Neural cell (in vitro differentiated cells): ENCODE measurements at regions not wholly inside any gene's neighbourhood (a gene's known extent, or its start where the extent isn't known, plus 50 kb on each side); places are given as distances from the start of the nearest gene placed in this dataset.

Experiments
- H2AFZ ChIP-seq: fragments of 200-600, 300-800 bp; sonication (generic), shearing (Covaris generic); 2 replicates; pipeline ENCODE4 v1.6.0; 2014; ENCODE audit warnings: low read depth, mild to moderate bottlenecking, antibody characterized with exemption, low read length, moderate library complexity
- H3F3A ChIP-seq: fragments of 200-600 bp; shearing (Covaris generic); 2 replicates; pipeline ENCODE4 v1.6.1; 2016; ENCODE audit warnings: mild to moderate bottlenecking, moderate library complexity, mixed read lengths, antibody characterized with exemption, low read length; ENCODE audit not compliant: insufficient read depth, poor library complexity, severe bottlenecking
- H3K27ac ChIP-seq: fragments of 200-600, 300-800 bp; sonication (generic), shearing (Covaris generic); 2 replicates; pipeline ENCODE4 v1.5.1; 2014; ENCODE audit warnings: mild to moderate bottlenecking, low read length, moderate library complexity
- H3K27me3 ChIP-seq: fragments of 300-800, 200-600 bp; sonication (generic), shearing (Covaris generic); 2 replicates; pipeline ENCODE4 v1.6.0; 2014; ENCODE audit warnings: mild to moderate bottlenecking, low read depth, low read length, moderate library complexity; ENCODE audit not compliant: insufficient read depth
- H3K36me3 ChIP-seq: fragments of 300-800, 200-600 bp; sonication (generic), shearing (Covaris generic); 2 replicates; pipeline ENCODE4 v1.5.1; 2014; ENCODE audit warnings: mild to moderate bottlenecking, antibody characterized with exemption, low read length, moderate library complexity; ENCODE audit not compliant: insufficient read depth
- H3K4me2 ChIP-seq: fragments of 300-800, 200-600 bp; sonication (generic), shearing (Covaris generic); 2 replicates; pipeline ENCODE4 v1.6.0; 2014; ENCODE audit warnings: mild to moderate bottlenecking, low read length
- H3K4me3 ChIP-seq: fragments of 300-800, 200-600 bp; sonication (generic), shearing (Covaris generic); 2 replicates; pipeline ENCODE4 v1.5.1; 2014; ENCODE audit warnings: mild to moderate bottlenecking, low read length, moderate library complexity
- H3K79me2 ChIP-seq: fragments of 200-600 bp; shearing (Covaris generic); replicated peaks from 2 replicates; pipeline ENCODE4 v1.6.0; 2014; ENCODE audit warnings: mild to moderate bottlenecking, low read length, moderate library complexity; ENCODE audit not compliant: insufficient read depth
- H3K9ac ChIP-seq: fragments of 300-800, 200-600 bp; sonication (generic), shearing (Covaris generic); 2 replicates; pipeline ENCODE4 v1.6.1; 2016; ENCODE audit warnings: mild to moderate bottlenecking, low read length, mixed read lengths
- H3K9me2 ChIP-seq: fragments of 200-600 bp; shearing (Covaris generic); 2 replicates; pipeline ENCODE4 v1.6.1; 2016; ENCODE audit warnings: mild to moderate bottlenecking, low read length, mixed read lengths; ENCODE audit not compliant: insufficient read depth
- H3K9me3 ChIP-seq: fragments of 200-600, 300-800 bp; sonication (generic), shearing (Covaris generic); 2 replicates; pipeline ENCODE4 v1.6.1; 2016; ENCODE audit warnings: mild to moderate bottlenecking, mixed run types, low read length, moderate library complexity, mixed read lengths
- H4K20me1 ChIP-seq: fragments of 200-600 bp; shearing (Covaris generic); 2 replicates; pipeline ENCODE4 v1.6.1; 2016; ENCODE audit warnings: mild to moderate bottlenecking, mixed run types; ENCODE audit not compliant: insufficient read depth
- CTCF ChIP-seq: fragments of 450-650 bp; IDR thresholded peaks from 2 replicates; pipeline ENCODE4 v1.5.1; 2014; ENCODE audit warnings: antibody characterized with exemption, mild to moderate bottlenecking, moderate library complexity; ENCODE audit not compliant: poor library complexity, severe bottlenecking
- EP300 ChIP-seq: fragments of 450-650 bp; conservative IDR thresholded peaks from 2 replicates; pipeline ENCODE4 v1.6.1; 2014; ENCODE audit warnings: antibody characterized with exemption, mild to moderate bottlenecking, moderate library complexity; ENCODE audit not compliant: poor library complexity, severe bottlenecking
- EZH2 ChIP-seq: fragments of 200-600, 300-800 bp; shearing (Covaris generic), sonication (generic); IDR thresholded peaks from 2 replicates; pipeline ENCODE4 v1.6.1; 2014; ENCODE audit warnings: antibody characterized with exemption, low read length, borderline replicate concordance, mild to moderate bottlenecking; ENCODE audit not compliant: insufficient read depth, poor library complexity, severe bottlenecking
- MXI1 ChIP-seq: fragments of 450-650 bp; conservative IDR thresholded peaks from 2 replicates; pipeline ENCODE4 v1.6.1; 2014; ENCODE audit warnings: antibody characterized with exemption, mild to moderate bottlenecking; ENCODE audit not compliant: poor library complexity, severe bottlenecking
- POLR2AphosphoS5 ChIP-seq: IDR thresholded peaks from 2 replicates; pipeline ENCODE4 v1.6.1; 2012
- RAD21 ChIP-seq: fragments of 450-650 bp; conservative IDR thresholded peaks from 2 replicates; pipeline ENCODE4 v1.6.1; 2014; ENCODE audit warnings: antibody characterized with exemption, mild to moderate bottlenecking, moderate library complexity
- REST ChIP-seq: IDR thresholded peaks from 2 replicates; pipeline ENCODE4 v1.6.1; 2012; ENCODE audit warnings: borderline replicate concordance
- SMC3 ChIP-seq: fragments of 450-650 bp; conservative IDR thresholded peaks from 2 replicates; pipeline ENCODE4 v1.6.1; 2014; ENCODE audit warnings: antibody characterized with exemption, mild to moderate bottlenecking, moderate library complexity; ENCODE audit not compliant: poor library complexity
- TAF1 ChIP-seq: IDR thresholded peaks from 2 replicates; pipeline ENCODE4 v1.6.1; 2012; ENCODE audit warnings: low read depth

- Histone ChIP-seq H3K79me2 (no peaks in the 10 kb centered on the region), H3K27ac (no peak overlapping the region), H3K4me2 (no peak overlapping the region), H3K9me3 (no peaks in the 10 kb centered on the region), H4K20me1 (no peaks in the 10 kb centered on the region), H3K36me3 (no peaks in the 10 kb centered on the region), H2AFZ (no peak overlapping the region), H3K27me3 (no peaks in the 10 kb centered on the region), H3K9ac (no peak overlapping the region), H3K9me2 (no peaks in the 10 kb centered on the region), H3F3A (no peaks in the 10 kb centered on the region), H3K4me3 (no peak overlapping the region)
- no peak for TF ChIP-seq CTCF
- no peak for TF ChIP-seq REST
- no peak for TF ChIP-seq TAF1
- TF ChIP-seq SMC3 = no peak
- no peak for TF ChIP-seq EZH2
- TF ChIP-seq EP300 = no peak
- TF ChIP-seq MXI1 = no peak
- TF ChIP-seq RAD21 = no peak
- TF ChIP-seq POLR2AphosphoS5 = no peak
Measured at GRCh38 chr2:123644053-123644452, 381.0 kb upstream of the CNTNAP5 start.

- TF ChIP-seq EZH2 = no peak
- TF ChIP-seq SMC3 = no peak
- TF ChIP-seq CTCF = no peak
- no peak for TF ChIP-seq POLR2AphosphoS5
- no peak for TF ChIP-seq MXI1
- TF ChIP-seq TAF1 = no peak
- no peak for TF ChIP-seq RAD21
- no peak for TF ChIP-seq EP300
- no peak for TF ChIP-seq REST
- Histone ChIP-seq H3K79me2 (no peaks in the 10 kb centered on the region), H3K9me2 (no peaks in the 10 kb centered on the region), H3K9me3 (no peaks in the 10 kb centered on the region), H3K36me3 (no peaks in the 10 kb centered on the region), H3F3A (no peaks in the 10 kb centered on the region), H4K20me1 (no peaks in the 10 kb centered on the region), H3K27ac (no peak overlapping the region), H2AFZ (no peak overlapping the region), H3K9ac (no peak overlapping the region), H3K27me3 (no peaks in the 10 kb centered on the region), H3K4me2 (no peak overlapping the region), H3K4me3 (no peak overlapping the region)
Measured at GRCh38 chr2:123648016-123648415, 377.1 kb upstream of the CNTNAP5 start.
